SU-DHL-6 (cell line): ENCODE measurements at regions not wholly inside any gene's neighbourhood (a gene's known extent, or its start where the extent isn't known, plus 50 kb on each side); places are given as distances from the start of the nearest gene placed in this dataset.

Experiments used
- H2AFZ ChIP-seq: fragments of 200-600 bp; sonication (generic); 2 replicates; pipeline ENCODE4 v1.6.1; 2014; ENCODE audit warnings: low read depth, mild to moderate bottlenecking, moderate library complexity, mixed read lengths, antibody characterized with exemption, low read length; ENCODE audit not compliant: severe bottlenecking
- H3F3A ChIP-seq: fragments of 200-600 bp; shearing (Covaris generic); 2 replicates; pipeline ENCODE4 v1.6.0; 2016; ENCODE audit warnings: antibody characterized with exemption, mild to moderate bottlenecking; ENCODE audit not compliant: insufficient read depth
- H3K27ac ChIP-seq: fragments of 200-600 bp; sonication (generic); 2 replicates; pipeline ENCODE4 v1.5.1; 2016; ENCODE audit warnings: low read depth, mild to moderate bottlenecking, low read length, moderate library complexity, mixed read lengths
- H3K27me3 ChIP-seq: fragments of 200-600 bp; sonication (generic), shearing (Covaris generic); 2 replicates; pipeline ENCODE4 v1.6.0; 2014; ENCODE audit warnings: mild to moderate bottlenecking, low read length
- H3K36me3 ChIP-seq: fragments of 200-600 bp; sonication (generic); 2 replicates; pipeline ENCODE4 v1.6.1; 2014; ENCODE audit warnings: mild to moderate bottlenecking, low read length, mixed read lengths
- H3K4me2 ChIP-seq: fragments of 300-600, 200-600 bp; shearing (Covaris generic), sonication (generic); 2 replicates; pipeline ENCODE4 v1.6.0; 2014; ENCODE audit warnings: low read length, low read depth, mild to moderate bottlenecking; ENCODE audit not compliant: poor library complexity, severe bottlenecking
- H3K4me3 ChIP-seq: fragments of 200-600 bp; sonication (generic); 2 replicates; pipeline ENCODE4 v1.5.1; 2014; ENCODE audit warnings: antibody characterized with exemption, low read length, mild to moderate bottlenecking, mixed read lengths; ENCODE audit not compliant: insufficient read depth, poor library complexity, severe bottlenecking
- H3K79me2 ChIP-seq: fragments of 200-600 bp; sonication (generic); 2 replicates; pipeline ENCODE4 v1.6.1; 2014; ENCODE audit warnings: mild to moderate bottlenecking, low read length, moderate library complexity; ENCODE audit not compliant: insufficient read depth
- H3K9ac ChIP-seq: fragments of 200-600 bp; sonication (generic); 2 replicates; pipeline ENCODE4 v1.7.0; 2014; ENCODE audit warnings: mild to moderate bottlenecking, low read length
- H3K9me2 ChIP-seq: fragments of 200-600 bp; sonication (generic); replicated peaks from 2 replicates; pipeline ENCODE4 v1.6.1; 2014; ENCODE audit warnings: low read length; ENCODE audit not compliant: insufficient read depth
- H3K9me3 ChIP-seq: fragments of 200-600 bp; sonication (generic); 2 replicates; pipeline ENCODE4 v1.6.1; 2014; ENCODE audit warnings: low read length, mixed read lengths; ENCODE audit not compliant: insufficient read depth
- H4K20me1 ChIP-seq: fragments of 200-600 bp; sonication (generic); 2 replicates; pipeline ENCODE4 v1.6.1; 2014; ENCODE audit warnings: low read depth, mild to moderate bottlenecking, antibody characterized with exemption, low read length, moderate library complexity, mixed read lengths
- EZH2phosphoT487 ChIP-seq: fragments of 200-600 bp; sonication (generic), shearing (Covaris generic); conservative IDR thresholded peaks from 2 replicates; pipeline ENCODE4 v1.6.1; 2018; ENCODE audit warnings: mild to moderate bottlenecking, antibody characterized with exemption, low read length, moderate library complexity, mixed read lengths
- TF ChIP-seq, protein P1 (sequence below): fragments of 200-600 bp; sonication (generic); IDR thresholded peaks from one replicate; pipeline ENCODE4 v1.5.1; 2017; ENCODE audit warnings: antibody characterized with exemption, mild to moderate bottlenecking, low read length, moderate library complexity; ENCODE audit not compliant: insufficient read depth, poor library complexity, severe bottlenecking

GRCh38 chr11:41920374-41920773 lies 460.9 kb upstream of the LRRC4C start:
- Histone ChIP-seq H3K9ac (no peak overlapping the region), H3K36me3 (no peaks in the 10 kb centered on the region), H2AFZ (no peak overlapping the region), H3F3A (no peaks in the 10 kb centered on the region), H3K79me2 (no peaks in the 10 kb centered on the region), H3K27ac (no peak overlapping the region), H3K4me2 (no peak overlapping the region), H4K20me1 (no peaks in the 10 kb centered on the region), H3K9me2 (no peaks in the 10 kb centered on the region), H3K4me3 (no peak overlapping the region), H3K27me3 (no peaks in the 10 kb centered on the region), H3K9me3 (no peaks in the 10 kb centered on the region)
- TF ChIP-seq EZH2phosphoT487 = no peak
- TF ChIP-seq, protein P1, sequence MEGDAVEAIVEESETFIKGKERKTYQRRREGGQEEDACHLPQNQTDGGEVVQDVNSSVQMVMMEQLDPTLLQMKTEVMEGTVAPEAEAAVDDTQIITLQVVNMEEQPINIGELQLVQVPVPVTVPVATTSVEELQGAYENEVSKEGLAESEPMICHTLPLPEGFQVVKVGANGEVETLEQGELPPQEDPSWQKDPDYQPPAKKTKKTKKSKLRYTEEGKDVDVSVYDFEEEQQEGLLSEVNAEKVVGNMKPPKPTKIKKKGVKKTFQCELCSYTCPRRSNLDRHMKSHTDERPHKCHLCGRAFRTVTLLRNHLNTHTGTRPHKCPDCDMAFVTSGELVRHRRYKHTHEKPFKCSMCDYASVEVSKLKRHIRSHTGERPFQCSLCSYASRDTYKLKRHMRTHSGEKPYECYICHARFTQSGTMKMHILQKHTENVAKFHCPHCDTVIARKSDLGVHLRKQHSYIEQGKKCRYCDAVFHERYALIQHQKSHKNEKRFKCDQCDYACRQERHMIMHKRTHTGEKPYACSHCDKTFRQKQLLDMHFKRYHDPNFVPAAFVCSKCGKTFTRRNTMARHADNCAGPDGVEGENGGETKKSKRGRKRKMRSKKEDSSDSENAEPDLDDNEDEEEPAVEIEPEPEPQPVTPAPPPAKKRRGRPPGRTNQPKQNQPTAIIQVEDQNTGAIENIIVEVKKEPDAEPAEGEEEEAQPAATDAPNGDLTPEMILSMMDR = no peak

DNA sequence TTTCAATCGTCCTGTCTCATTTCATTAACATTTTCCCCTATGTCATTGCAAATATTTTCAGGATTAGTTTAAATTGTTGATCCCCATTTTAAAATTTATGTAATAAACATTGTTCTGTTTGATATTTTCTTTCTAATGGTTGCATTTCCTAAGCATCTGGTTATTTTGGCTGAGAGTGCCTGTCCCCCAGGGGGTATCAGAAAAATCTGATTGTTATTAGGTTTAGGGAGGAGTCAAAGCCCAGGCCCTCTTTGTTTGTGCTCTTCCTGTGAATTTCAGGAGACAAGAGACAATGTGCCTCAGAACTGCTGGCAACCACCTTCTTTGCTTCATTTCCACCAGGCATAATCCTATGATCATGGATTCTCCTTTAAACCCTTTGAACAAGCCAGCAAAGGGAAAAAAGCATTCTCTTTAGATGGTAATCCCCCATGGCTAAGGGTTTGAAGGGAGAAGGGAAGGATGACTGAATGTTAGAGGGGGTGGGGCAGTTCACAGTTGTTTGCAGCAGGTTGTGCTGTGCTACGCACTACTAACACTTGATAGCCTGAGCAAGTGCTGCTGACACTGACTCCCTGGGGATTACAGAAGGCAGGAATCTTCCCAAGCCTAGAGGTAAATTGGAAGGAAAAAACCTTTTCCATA lies 462.4 kb upstream of the LRRC4C start:
- no peaks in the 10 kb centered on the region for H3K9me3 ChIP-seq
- H3K27ac ChIP-seq = no peak overlapping the region
- no peak overlapping the region for H3K4me2 ChIP-seq
- no peaks in the 10 kb centered on the region for H3F3A ChIP-seq
- H3K36me3 ChIP-seq = no peaks in the 10 kb centered on the region
- no peaks in the 10 kb centered on the region for H4K20me1 ChIP-seq
- H3K9me2 ChIP-seq = no peaks in the 10 kb centered on the region
- no peak overlapping the region for H3K9ac ChIP-seq
- no peaks in the 10 kb centered on the region for H3K27me3 ChIP-seq
- no peak overlapping the region for H2AFZ ChIP-seq
- no peak for TF ChIP-seq EZH2phosphoT487
- TF ChIP-seq, protein P1 = no peak
- no peaks in the 10 kb centered on the region for H3K79me2 ChIP-seq
- no peak overlapping the region for H3K4me3 ChIP-seq

GRCh38 chr11:41926339-41926738 lies 466.9 kb upstream of the LRRC4C start:
- H3K4me2 ChIP-seq = no peak overlapping the region
- no peak overlapping the region for H2AFZ ChIP-seq
- H3K9ac ChIP-seq = no peak overlapping the region
- H3K36me3 ChIP-seq = no peaks in the 10 kb centered on the region
- no peaks in the 10 kb centered on the region for H3K9me2 ChIP-seq
- no peaks in the 10 kb centered on the region for H4K20me1 ChIP-seq
- H3K9me3 ChIP-seq = no peaks in the 10 kb centered on the region
- no peaks in the 10 kb centered on the region for H3K79me2 ChIP-seq
- H3F3A ChIP-seq = no peaks in the 10 kb centered on the region
- H3K4me3 ChIP-seq = no peak overlapping the region
- TF ChIP-seq EZH2phosphoT487 = no peak
- TF ChIP-seq, protein P1 = no peak
- no peaks in the 10 kb centered on the region for H3K27me3 ChIP-seq
- H3K27ac ChIP-seq = no peak overlapping the region
